Trophoblast cell (in vitro differentiated cells and primary cell): ENCODE measurements at regions not wholly inside any gene's neighbourhood (a gene's known extent, or its start where the extent isn't known, plus 50 kb on each side); places are given as distances from the start of the nearest gene placed in this dataset.

Experiments used
- DNase-seq, 2 donors: peaks; one replicate each; pipeline ENCODE4 v3.0.0-alpha.2; 2016
- H2AFZ ChIP-seq: 2 replicates; pipeline ENCODE4 v1.6.1; 2013; ENCODE audit warnings: low read length, moderate library complexity, mild to moderate bottlenecking; ENCODE audit not compliant: insufficient read depth, poor library complexity
- H2AK5ac ChIP-seq: 2 replicates; pipeline ENCODE4 v1.6.1; 2013; ENCODE audit warnings: mild to moderate bottlenecking, low read length
- H2BK120ac ChIP-seq: 2 replicates; pipeline ENCODE4 v1.6.1; 2013; ENCODE audit warnings: low read length, mild to moderate bottlenecking, moderate library complexity; ENCODE audit not compliant: insufficient read depth, poor library complexity
- H2BK12ac ChIP-seq: 2 replicates; pipeline ENCODE4 v1.6.1; 2013; ENCODE audit warnings: mild to moderate bottlenecking, low read length, moderate library complexity
- H2BK5ac ChIP-seq: 2 replicates; pipeline ENCODE4 v1.6.1; 2013; ENCODE audit warnings: low read length, low read depth, moderate library complexity, mild to moderate bottlenecking; ENCODE audit not compliant: poor library complexity
- H3K14ac ChIP-seq: 2 replicates; pipeline ENCODE4 v1.6.1; 2013; ENCODE audit warnings: mild to moderate bottlenecking, low read length
- H3K18ac ChIP-seq: 2 replicates; pipeline ENCODE4 v1.6.1; 2013; ENCODE audit warnings: mild to moderate bottlenecking, low read length
- H3K23ac ChIP-seq: 2 replicates; pipeline ENCODE4 v1.6.1; 2013; ENCODE audit warnings: low read length
- H3K27ac ChIP-seq: 2 replicates; pipeline ENCODE4 v1.5.1; 2013; ENCODE audit warnings: low read depth, mild to moderate bottlenecking, inconsistent platforms, low read length, moderate library complexity
- H3K27me3 ChIP-seq: 2 replicates; pipeline ENCODE4 v1.6.1; 2013; ENCODE audit warnings: inconsistent platforms, mild to moderate bottlenecking, low read length, moderate library complexity; ENCODE audit not compliant: insufficient read depth
- H3K36me3 ChIP-seq, 2 experiments: 1 replicate in 1 of 2; 2 replicates in 1 of 2; pipeline ENCODE4 v1.6.1; 2013; ENCODE audit warnings: low read length in 2 of 2, mild to moderate bottlenecking in 2 of 2, moderate library complexity in 1 of 2; ENCODE audit not compliant: insufficient read depth in 2 of 2, control insufficient read depth in 1 of 2
- H3K4ac ChIP-seq: 2 replicates; pipeline ENCODE4 v1.6.1; 2013; ENCODE audit warnings: low read depth, mild to moderate bottlenecking, low read length, moderate library complexity
- H3K4me1 ChIP-seq, 2 experiments: 1 replicate in 1 of 2; 2 replicates in 1 of 2; pipeline ENCODE4 v1.6.1; 2013; ENCODE audit warnings: low read length in 2 of 2, mild to moderate bottlenecking in 2 of 2, moderate library complexity in 1 of 2; ENCODE audit not compliant: insufficient read depth in 2 of 2, control insufficient read depth in 1 of 2
- H3K4me2 ChIP-seq: 2 replicates; pipeline ENCODE4 v1.6.1; 2013; ENCODE audit warnings: inconsistent platforms, mild to moderate bottlenecking, low read length, moderate library complexity
- H3K4me3 ChIP-seq: 2 replicates; pipeline ENCODE4 v1.5.1; 2013; ENCODE audit warnings: mild to moderate bottlenecking, low read depth, low read length, inconsistent platforms
- H3K79me1 ChIP-seq: one replicate; pipeline ENCODE4 v1.6.1; 2013; ENCODE audit warnings: low read length
- H3K79me2 ChIP-seq: 2 replicates; pipeline ENCODE4 v1.6.1; 2013; ENCODE audit warnings: low read length, mild to moderate bottlenecking; ENCODE audit not compliant: control insufficient read depth, insufficient read depth, poor library complexity
- H3K9ac ChIP-seq: 2 replicates; pipeline ENCODE4 v1.6.1; 2013; ENCODE audit warnings: mild to moderate bottlenecking, low read length
- H3K9me3 ChIP-seq: 2 replicates; pipeline ENCODE4 v1.6.1; 2013; ENCODE audit warnings: low read depth, mild to moderate bottlenecking, control low read depth, inconsistent platforms, low read length; ENCODE audit not compliant: insufficient read depth
- H4K12ac ChIP-seq: 2 replicates; pipeline ENCODE4 v1.6.1; 2013; ENCODE audit warnings: low read depth, mild to moderate bottlenecking, low read length, moderate library complexity
- H4K8ac ChIP-seq: 2 replicates; pipeline ENCODE4 v1.6.1; 2013; ENCODE audit warnings: low read depth, mild to moderate bottlenecking, low read length, moderate library complexity
- H4K91ac ChIP-seq: one replicate; pipeline ENCODE4 v1.6.1; 2013; ENCODE audit warnings: low read depth, mild to moderate bottlenecking, low read length, moderate library complexity
- WGBS: extraction: QIAGEN DNeasy Blood & Tissue Kit; methylation state at CpG from one replicate; pipeline ENCODE4 v1.1.7; 2013; ENCODE audit warnings: missing lambda C conversion rate; ENCODE audit not compliant: insufficient read length, insufficient coverage; ENCODE audit errors: extremely low coverage; 5-methylcytosine and 5-hydroxymethylcytosine counted together

- no peak overlapping the region for H3K4me3 ChIP-seq
- no peak overlapping the region for H3K4ac ChIP-seq
- no peak overlapping the region for H2AK5ac ChIP-seq
- H3K4me1 ChIP-seq, result peaks cover 0 to 3% of the 10 kb centered on the region in 2 experiments
- H3K14ac ChIP-seq, result no peak overlapping the region
- no peaks in the 10 kb centered on the region for H3K79me1 ChIP-seq
- H3K4me2 ChIP-seq, result no peak overlapping the region
- DNase-seq, result peak; percentile 3 to 66
- H3K23ac ChIP-seq, result no peak overlapping the region
- no peak overlapping the region for H2BK12ac ChIP-seq
- no peaks in the 10 kb centered on the region for H3K27me3 ChIP-seq
- no peak overlapping the region for H3K9ac ChIP-seq
- H2BK5ac ChIP-seq, result no peak overlapping the region
- peaks cover 2% of the 10 kb centered on the region for H3K9me3 ChIP-seq
- WGBS, result no CpG with 5 or more reads among the region's 5 CpGs
- peak overlapping the region; percentile 46 for H2BK120ac ChIP-seq
- no peak overlapping the region for H4K12ac ChIP-seq
- H3K36me3 ChIP-seq, result no peaks in the 10 kb centered on the region
- no peak overlapping the region for H3K27ac ChIP-seq
- H4K8ac ChIP-seq, result no peak overlapping the region
- H3K18ac ChIP-seq, result no peak overlapping the region
- H3K79me2 ChIP-seq, result no peaks in the 10 kb centered on the region
- H4K91ac ChIP-seq, result no peak overlapping the region
- H2AFZ ChIP-seq, result peak overlapping the region; percentile 60
Measured at GRCh38 chr20:12199703-12200102, 282.0 kb downstream of the BTBD3 start.

- H4K91ac ChIP-seq, result no peak overlapping the region
- H3K9me3 ChIP-seq, result peaks cover 2% of the 10 kb centered on the region
- H4K12ac ChIP-seq, result no peak overlapping the region
- no peaks in the 10 kb centered on the region for H3K79me2 ChIP-seq
- DNase-seq, result no peak
- H2BK120ac ChIP-seq, result no peak overlapping the region
- no peak overlapping the region for H2BK12ac ChIP-seq
- H3K27me3 ChIP-seq, result no peaks in the 10 kb centered on the region
- H3K4me3 ChIP-seq, result no peak overlapping the region
- H3K4me1 ChIP-seq, result peaks cover 0 to 3% of the 10 kb centered on the region in 2 experiments
- no peak overlapping the region for H4K8ac ChIP-seq
- H3K79me1 ChIP-seq, result no peaks in the 10 kb centered on the region
- no CpG with 5 or more reads among the region's 5 CpGs for WGBS
- H2AK5ac ChIP-seq, result no peak overlapping the region
- no peak overlapping the region for H3K18ac ChIP-seq
- no peak overlapping the region for H2AFZ ChIP-seq
- no peak overlapping the region for H3K9ac ChIP-seq
- H3K27ac ChIP-seq, result no peak overlapping the region
- H3K4me2 ChIP-seq, result no peak overlapping the region
- H3K23ac ChIP-seq, result no peak overlapping the region
- H2BK5ac ChIP-seq, result no peak overlapping the region
- H3K14ac ChIP-seq, result no peak overlapping the region
- no peaks in the 10 kb centered on the region for H3K36me3 ChIP-seq
- H3K4ac ChIP-seq, result no peak overlapping the region
Measured at GRCh38 chr20:12201289-12201991, 283.7 kb downstream of the BTBD3 start.

GRCh38 chr20:12203399-12203798 lies 285.7 kb downstream of the BTBD3 start:
- Histone ChIP-seq H2BK5ac (no peak overlapping the region), H3K9me3 (peaks cover 2% of the 10 kb centered on the region), H3K4me2 (no peak overlapping the region), H3K14ac (no peak overlapping the region), H2AK5ac (no peak overlapping the region), H3K9ac (no peak overlapping the region), H3K79me2 (no peaks in the 10 kb centered on the region), H3K27ac (no peak overlapping the region), H3K4me1 (peaks cover 0 to 3% of the 10 kb centered on the region in 2 experiments), H2BK120ac (no peak overlapping the region), H3K27me3 (no peaks in the 10 kb centered on the region), H4K91ac (no peak overlapping the region), H3K23ac (no peak overlapping the region), H3K18ac (no peak overlapping the region), H3K36me3 (no peaks in the 10 kb centered on the region), H3K79me1 (no peaks in the 10 kb centered on the region), H4K8ac (no peak overlapping the region), H3K4ac (no peak overlapping the region), H4K12ac (no peak overlapping the region), H2AFZ (no peak overlapping the region), H3K4me3 (no peak overlapping the region), H2BK12ac (no peak overlapping the region)
- no peak for DNase-seq

DNA sequence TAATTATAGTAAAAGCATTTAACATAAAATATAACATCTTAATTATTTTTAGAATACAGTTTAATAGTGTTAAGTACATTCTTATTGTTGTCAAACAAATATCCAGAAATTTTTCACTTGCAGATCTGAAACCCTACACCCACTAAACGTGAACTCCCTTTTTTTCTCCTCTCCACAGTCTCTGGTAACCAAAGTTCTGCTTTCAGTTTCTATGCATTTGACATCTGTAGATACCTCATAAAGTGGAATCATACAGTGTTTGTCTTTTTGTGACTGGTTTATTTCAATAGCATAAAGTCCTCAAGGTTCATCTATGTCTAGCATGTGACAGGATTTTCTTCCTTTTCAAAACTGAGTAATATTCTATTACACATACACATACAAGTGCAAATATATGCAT lies 286.3 kb downstream of the BTBD3 start:
- Histone ChIP-seq H3K36me3 (no peaks in the 10 kb centered on the region), H2AK5ac (no peak overlapping the region), H3K79me2 (no peaks in the 10 kb centered on the region), H4K91ac (no peak overlapping the region), H3K18ac (no peak overlapping the region), H3K4me3 (no peak overlapping the region), H3K27me3 (no peaks in the 10 kb centered on the region), H3K79me1 (no peaks in the 10 kb centered on the region), H3K27ac (no peak overlapping the region), H4K12ac (no peak overlapping the region), H3K23ac (no peak overlapping the region), H3K4ac (no peak overlapping the region), H2BK5ac (no peak overlapping the region), H3K9ac (no peak overlapping the region), H2BK12ac (no peak overlapping the region), H2BK120ac (no peak overlapping the region), H2AFZ (no peak overlapping the region), H4K8ac (no peak overlapping the region), H3K4me1 (peaks cover 0 to 3% of the 10 kb centered on the region in 2 experiments), H3K4me2 (no peak overlapping the region), H3K9me3 (peaks cover 2% of the 10 kb centered on the region), H3K14ac (no peak overlapping the region)
- no peak for DNase-seq
- WGBS, result no CpG with 5 or more reads among the region's 1 CpG
